ENCODE measurements at regions not wholly inside any gene's neighbourhood (a gene's known extent, or its start where the extent isn't known, plus 50 kb on each side); places are given as distances from the start of the nearest gene placed in this dataset.
"Not testable (repeated sequence)": the region's sequence is repeated elsewhere in the genome, so short reads cannot be mapped to it uniquely, and the experiment has no call there.

- DNase-seq (ENCODE audit: low read depth, low spot score): no peak
These were observed 270.6 kb downstream of the CYRIA start for GRCh38 chr2:16394986-16395550.

GRCh38 chr2:16394072-16394985, 271.3 kb downstream of the CYRIA start:
- no peak for DNase-seq (ENCODE audit: low read depth, low spot score)

- no peak for DNase-seq (ENCODE audit: low read depth, low spot score)
These were observed 272.0 kb downstream of the CYRIA start for GRCh38 chr2:16393500-16394071.

GRCh38 chr2:16392647-16393499, 272.8 kb downstream of the CYRIA start:
- no peak for DNase-seq (ENCODE audit: low read depth, low spot score)

GRCh38 chr2:16391986-16392385, 273.6 kb downstream of the CYRIA start:
- DNase-seq (ENCODE audit: low read depth, low spot score): no peak

- DNase-seq (ENCODE audit: low read depth, low spot score): no peak
These were observed 275.1 kb downstream of the CYRIA start for GRCh38 chr2:16390561-16390960.

GRCh38 chr2:16389611-16390010, 276.0 kb downstream of the CYRIA start:
- DNase-seq (ENCODE audit: low read depth, low spot score): no peak

- DNase-seq (ENCODE audit: low read depth, low spot score): not testable (repeated sequence)
These were observed 277.3 kb downstream of the CYRIA start for GRCh38 chr2:16388199-16388830.

GRCh38 chr2:16387461-16387984, 278.1 kb downstream of the CYRIA start:
- no peak for DNase-seq (ENCODE audit: low read depth, low spot score)

- DNase-seq (ENCODE audit: low read depth, low spot score): no peak
These were observed 279.2 kb downstream of the CYRIA start for GRCh38 chr2:16386431-16386830.

- DNase-seq (ENCODE audit: low read depth, low spot score): no peak
These were observed 279.6 kb downstream of the CYRIA start for GRCh38 chr2:16386031-16386430.

- no peak for DNase-seq (ENCODE audit: low read depth, low spot score)
These were observed 280.3 kb downstream of the CYRIA start for GRCh38 chr2:16385341-16385740.

- DNase-seq (ENCODE audit: low read depth, low spot score): no peak
These were observed 282.2 kb downstream of the CYRIA start for GRCh38 chr2:16383411-16383810.

- DNase-seq (ENCODE audit: low read depth, low spot score): no peak
These were observed 283.2 kb downstream of the CYRIA start for GRCh38 chr2:16382451-16382850.

GRCh38 chr2:16381511-16381910, 284.1 kb downstream of the CYRIA start:
- DNase-seq (ENCODE audit: low read depth, low spot score): no peak

GRCh38 chr2:16379901-16380300, 285.7 kb downstream of the CYRIA start:
- DNase-seq (ENCODE audit: low read depth, low spot score): not testable (repeated sequence)

GRCh38 chr2:16379061-16379460, 286.6 kb downstream of the CYRIA start:
- DNase-seq (ENCODE audit: low read depth, low spot score): not testable (repeated sequence)

- no peak for DNase-seq (ENCODE audit: low read depth, low spot score)
These were observed 287.6 kb downstream of the CYRIA start for GRCh38 chr2:16378031-16378430.

- no peak for DNase-seq (ENCODE audit: low read depth, low spot score)
These were observed 289.7 kb downstream of the CYRIA start for GRCh38 chr2:16375981-16376380.

- no peak for DNase-seq (ENCODE audit: low read depth, low spot score)
These were observed 290.3 kb downstream of the CYRIA start for GRCh38 chr2:16375351-16375750.

GRCh38 chr2:16374671-16375070, 291.0 kb downstream of the CYRIA start:
- no peak for DNase-seq (ENCODE audit: low read depth, low spot score)

All from astrocyte of the hippocampus (primary cell).